22Rv1 (cell line): ENCODE measurements at regions not wholly inside any gene's neighbourhood (a gene's known extent, or its start where the extent isn't known, plus 50 kb on each side); places are given as distances from the start of the nearest gene placed in this dataset.

ENCODE experiments used
- CTCF ChIP-seq: fragments of 450-650 bp; IDR thresholded peaks from 2 replicates; pipeline ENCODE4 v1.5.1; 2017; ENCODE audit warnings: mild to moderate bottlenecking
- ZFX ChIP-seq: fragments of 450-650 bp; IDR thresholded peaks from 2 replicates; pipeline ENCODE4 v1.6.1; 2017; ENCODE audit warnings: antibody characterized with exemption, borderline replicate concordance

GRCh38 chr20:30611239-30611984 lies 646.1 kb upstream of the DEFB115 start:
- TF ChIP-seq CTCF (no peak), ZFX (no peak)
